GM23338 (cell line): ENCODE measurements at regions not wholly inside any gene's neighbourhood (a gene's known extent, or its start where the extent isn't known, plus 50 kb on each side); places are given as distances from the start of the nearest gene placed in this dataset.

Experiments used
- ATAC-seq: fragments of 200-7000 bp; cut with Tn5 transposase; 3 replicates; pipeline ENCODE4 v1.9.1; 2020
- DNase-seq: peaks from one replicate; pipeline ENCODE4 v3.0.0-alpha.2; 2015; ENCODE audit warnings: low spot score
- H2AFZ ChIP-seq: fragments of 200-600 bp; sonication (generic); 2 replicates; pipeline ENCODE4 v1.8.0; 2016; ENCODE audit warnings: antibody characterized with exemption, mild to moderate bottlenecking, moderate library complexity
- H3F3A ChIP-seq: fragments of 200-600 bp; sonication (generic); replicated peaks from 2 replicates; pipeline ENCODE4 v1.8.0; 2017; ENCODE audit warnings: antibody characterized with exemption, mixed run types, low read depth
- H3K27ac ChIP-seq: fragments of 200-600 bp; sonication (generic); 2 replicates; pipeline ENCODE4 v1.6.1; 2016; ENCODE audit warnings: low read depth
- H3K27me3 ChIP-seq: fragments of 200-600 bp; sonication (generic); 2 replicates; pipeline ENCODE4 v1.8.0; 2016; ENCODE audit warnings: mild to moderate bottlenecking, mixed run types, moderate library complexity; ENCODE audit not compliant: insufficient read depth
- H3K36me3 ChIP-seq: fragments of 200-600 bp; sonication (generic); 2 replicates; pipeline ENCODE4 v1.8.0; 2016; ENCODE audit warnings: mild to moderate bottlenecking; ENCODE audit not compliant: insufficient read depth
- H3K4me1 ChIP-seq: fragments of 200-600 bp; sonication (generic); 2 replicates; pipeline ENCODE4 v1.8.0; 2016; ENCODE audit warnings: mild to moderate bottlenecking, moderate library complexity; ENCODE audit not compliant: insufficient read depth
- H3K4me2 ChIP-seq: fragments of 200-600 bp; sonication (generic); 2 replicates; pipeline ENCODE4 v1.7.1; 2017; ENCODE audit warnings: mixed run types
- H3K4me3 ChIP-seq: fragments of 200-600 bp; sonication (generic); 2 replicates; pipeline ENCODE4 v1.6.1; 2016; ENCODE audit warnings: mixed run types
- H3K79me2 ChIP-seq: fragments of 200-600 bp; sonication (generic); replicated peaks from 2 replicates; pipeline ENCODE4 v1.8.0; 2017; ENCODE audit warnings: mild to moderate bottlenecking; ENCODE audit not compliant: insufficient read depth
- H3K9me2 ChIP-seq: fragments of 200-600 bp; sonication (generic); 2 replicates; pipeline ENCODE4 v1.8.0; 2017; ENCODE audit not compliant: insufficient read depth
- H4K20me1 ChIP-seq: fragments of 200-600 bp; sonication (generic); replicated peaks from 2 replicates; pipeline ENCODE4 v1.8.0; 2017; ENCODE audit warnings: mild to moderate bottlenecking; ENCODE audit not compliant: insufficient read depth
- H3K27ac Mint-ChIP-seq: 2 replicates; pipeline ENCODE4 v1.8.0; 2020; ENCODE audit warnings: inconsistent platforms, mild to moderate bottlenecking, moderate library complexity, mixed read lengths
- H3K27me3 Mint-ChIP-seq: 3 replicates; pipeline ENCODE4 v1.8.0; 2022; ENCODE audit warnings: low read depth, mild to moderate bottlenecking, moderate library complexity, mixed read lengths, inconsistent platforms; ENCODE audit not compliant: insufficient read depth, poor library complexity
- H3K36me3 Mint-ChIP-seq: 3 replicates; pipeline ENCODE4 v1.8.0; 2021; ENCODE audit warnings: low read depth, mild to moderate bottlenecking, inconsistent platforms, moderate library complexity, mixed read lengths
- H3K4me1 Mint-ChIP-seq: 3 replicates; pipeline ENCODE4 v1.8.0; 2020; ENCODE audit warnings: mild to moderate bottlenecking, inconsistent platforms, mixed read lengths
- H3K4me3 Mint-ChIP-seq: 3 replicates; pipeline ENCODE4 v1.8.0; 2021; ENCODE audit warnings: moderate library complexity, mild to moderate bottlenecking, inconsistent platforms, mixed read lengths
- H3K9me3 Mint-ChIP-seq: 3 replicates; pipeline ENCODE4 v1.8.0; 2020; ENCODE audit warnings: moderate library complexity, mild to moderate bottlenecking, inconsistent platforms, mixed read lengths
- ETS1 ChIP-seq: IDR thresholded peaks from 2 replicates; pipeline ENCODE4 v1.6.1; 2016; ENCODE audit warnings: antibody characterized with exemption
- EZH2 ChIP-seq: fragments of 200-600 bp; sonication (generic); IDR thresholded peaks from one replicate; pipeline ENCODE4 v1.8.0; 2017; ENCODE audit warnings: antibody characterized with exemption, mild to moderate bottlenecking, low read depth; ENCODE audit not compliant: unreplicated experiment
- EZH2phosphoT487 ChIP-seq: fragments of 200-600 bp; sonication (generic); IDR thresholded peaks from one replicate; pipeline ENCODE4 v1.8.1; 2018; ENCODE audit warnings: antibody characterized with exemption; ENCODE audit not compliant: unreplicated experiment
- JUNB ChIP-seq: IDR thresholded peaks from one replicate; pipeline ENCODE4 v1.6.1; 2016; ENCODE audit warnings: antibody characterized with exemption; ENCODE audit not compliant: unreplicated experiment
- POLR2AphosphoS5 ChIP-seq: IDR thresholded peaks from 2 replicates; pipeline ENCODE4 v1.6.1; 2016; ENCODE audit warnings: antibody characterized with exemption, low read depth
- STAT1 ChIP-seq: IDR thresholded peaks from one replicate; pipeline ENCODE4 v1.6.1; 2016; ENCODE audit warnings: antibody characterized with exemption; ENCODE audit not compliant: unreplicated experiment
- TF ChIP-seq, protein P1 (sequence below): fragments of 250-450 bp; sonication (Bioruptor Pico); IDR thresholded peaks from 2 replicates; pipeline ENCODE4 v1.5.0; 2020; ENCODE audit warnings: mild to moderate bottlenecking, moderate library complexity
- TF ChIP-seq, protein P2 (sequence below), 2 experiments: fragments of 200-600 bp in 1 of 2; sonication (generic) in 1 of 2; conservative IDR thresholded peaks; 2 replicates each; pipeline versions ENCODE4 v1.5.1 to v1.6.1; 2016 to 2017; ENCODE audit warnings: antibody characterized with exemption in 2 of 2, low read depth in 2 of 2, mild to moderate bottlenecking in 2 of 2, moderate library complexity in 1 of 2

DNA sequence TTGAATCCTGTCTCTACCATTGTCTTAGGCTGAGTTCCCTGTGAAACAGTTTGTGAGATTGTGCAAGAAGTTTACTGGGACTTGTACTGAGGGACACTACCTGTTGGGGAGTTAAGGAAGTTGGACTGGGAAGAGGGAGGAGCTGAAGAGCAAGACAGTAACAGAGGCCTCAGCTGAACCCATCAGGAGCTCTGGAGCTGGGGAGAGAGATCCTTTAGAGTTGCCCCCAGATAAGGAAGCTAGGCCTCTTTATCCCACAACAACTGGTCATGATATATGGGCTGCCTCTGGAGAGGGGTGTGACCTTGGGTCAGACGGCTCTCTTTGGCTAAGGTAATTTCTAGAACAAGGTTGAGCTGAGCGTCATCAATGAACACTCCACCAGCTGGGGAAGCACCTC, 137.8 kb upstream of the SLC4A4 start (continued):
- no peak for TF ChIP-seq STAT1

DNA sequence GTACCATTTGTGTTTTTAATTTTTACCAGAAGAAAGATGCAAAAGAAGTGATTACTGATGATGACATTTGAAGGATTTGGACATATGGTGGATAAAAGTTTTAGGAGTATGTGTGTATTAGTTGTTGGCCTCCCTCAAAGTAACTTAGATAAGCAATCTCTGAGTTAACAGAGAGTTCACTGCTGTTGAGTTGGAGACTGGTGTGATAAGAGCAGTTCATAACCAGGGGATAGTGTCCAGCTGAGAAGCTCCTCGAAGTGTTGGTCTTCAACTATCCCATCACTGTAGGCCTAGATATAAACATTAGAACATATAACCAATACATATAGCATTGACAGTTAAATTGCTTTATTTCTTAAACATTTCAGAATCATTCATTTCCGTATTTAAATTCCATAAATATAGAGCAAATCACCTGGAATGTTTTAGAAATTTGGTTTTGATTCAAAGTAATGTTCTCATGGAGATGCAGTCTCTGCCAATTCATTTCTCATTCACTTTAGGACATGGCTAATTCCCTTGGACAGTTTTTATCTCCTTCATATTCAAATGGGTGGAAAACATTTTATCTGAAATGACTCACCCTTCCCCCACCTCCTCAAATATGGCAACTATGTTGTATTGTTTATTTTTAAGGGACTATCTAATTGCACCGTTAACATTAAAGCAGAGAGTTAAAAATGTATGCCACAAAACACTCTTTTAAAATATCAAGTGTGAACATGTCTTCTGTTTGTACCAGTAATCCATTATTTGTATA, 136.8 kb upstream of the SLC4A4 start:
- H3K4me1 Mint-ChIP-seq, result peaks cover 26% of the 10 kb centered on the region
- H3K27ac ChIP-seq, result no peak overlapping the region
- no peak for DNase-seq
- H3K36me3 ChIP-seq, result no peaks in the 10 kb centered on the region
- H3K79me2 ChIP-seq, result no peaks in the 10 kb centered on the region
- H3K4me1 ChIP-seq, result peaks cover 15% of the 10 kb centered on the region
- no peaks in the 10 kb centered on the region for H3K27me3 ChIP-seq
- no peaks in the 10 kb centered on the region for H3K27me3 Mint-ChIP-seq
- H3K4me2 ChIP-seq, result no peak overlapping the region
- no peaks in the 10 kb centered on the region for H3K9me2 ChIP-seq
- H3K9me3 Mint-ChIP-seq, result no peaks in the 10 kb centered on the region
- no peak overlapping the region for H3K27ac Mint-ChIP-seq
- no peak overlapping the region for H3K4me3 ChIP-seq
- TF ChIP-seq JUNB, result no peak
- no peak for ATAC-seq
- H3K36me3 Mint-ChIP-seq, result no peaks in the 10 kb centered on the region
- H4K20me1 ChIP-seq, result no peaks in the 10 kb centered on the region
- H3K4me3 Mint-ChIP-seq, result no peak overlapping the region
- no peak overlapping the region for H2AFZ ChIP-seq
- H3F3A ChIP-seq, result no peaks in the 10 kb centered on the region

GRCh38 chr4:71202705-71203104, 136.1 kb upstream of the SLC4A4 start:
- no peaks in the 10 kb centered on the region for H3K9me2 ChIP-seq
- no peak overlapping the region for H2AFZ ChIP-seq

More at GRCh38 chr4:71202705-71203104, 136.1 kb upstream of the SLC4A4 start:
- no peaks in the 10 kb centered on the region for H4K20me1 ChIP-seq
- TF ChIP-seq ETS1 (no peak), POLR2AphosphoS5 (no peak), EZH2 (no peak), JUNB (no peak), STAT1 (no peak), EZH2phosphoT487 (no peak)
- TF ChIP-seq, protein P1, sequence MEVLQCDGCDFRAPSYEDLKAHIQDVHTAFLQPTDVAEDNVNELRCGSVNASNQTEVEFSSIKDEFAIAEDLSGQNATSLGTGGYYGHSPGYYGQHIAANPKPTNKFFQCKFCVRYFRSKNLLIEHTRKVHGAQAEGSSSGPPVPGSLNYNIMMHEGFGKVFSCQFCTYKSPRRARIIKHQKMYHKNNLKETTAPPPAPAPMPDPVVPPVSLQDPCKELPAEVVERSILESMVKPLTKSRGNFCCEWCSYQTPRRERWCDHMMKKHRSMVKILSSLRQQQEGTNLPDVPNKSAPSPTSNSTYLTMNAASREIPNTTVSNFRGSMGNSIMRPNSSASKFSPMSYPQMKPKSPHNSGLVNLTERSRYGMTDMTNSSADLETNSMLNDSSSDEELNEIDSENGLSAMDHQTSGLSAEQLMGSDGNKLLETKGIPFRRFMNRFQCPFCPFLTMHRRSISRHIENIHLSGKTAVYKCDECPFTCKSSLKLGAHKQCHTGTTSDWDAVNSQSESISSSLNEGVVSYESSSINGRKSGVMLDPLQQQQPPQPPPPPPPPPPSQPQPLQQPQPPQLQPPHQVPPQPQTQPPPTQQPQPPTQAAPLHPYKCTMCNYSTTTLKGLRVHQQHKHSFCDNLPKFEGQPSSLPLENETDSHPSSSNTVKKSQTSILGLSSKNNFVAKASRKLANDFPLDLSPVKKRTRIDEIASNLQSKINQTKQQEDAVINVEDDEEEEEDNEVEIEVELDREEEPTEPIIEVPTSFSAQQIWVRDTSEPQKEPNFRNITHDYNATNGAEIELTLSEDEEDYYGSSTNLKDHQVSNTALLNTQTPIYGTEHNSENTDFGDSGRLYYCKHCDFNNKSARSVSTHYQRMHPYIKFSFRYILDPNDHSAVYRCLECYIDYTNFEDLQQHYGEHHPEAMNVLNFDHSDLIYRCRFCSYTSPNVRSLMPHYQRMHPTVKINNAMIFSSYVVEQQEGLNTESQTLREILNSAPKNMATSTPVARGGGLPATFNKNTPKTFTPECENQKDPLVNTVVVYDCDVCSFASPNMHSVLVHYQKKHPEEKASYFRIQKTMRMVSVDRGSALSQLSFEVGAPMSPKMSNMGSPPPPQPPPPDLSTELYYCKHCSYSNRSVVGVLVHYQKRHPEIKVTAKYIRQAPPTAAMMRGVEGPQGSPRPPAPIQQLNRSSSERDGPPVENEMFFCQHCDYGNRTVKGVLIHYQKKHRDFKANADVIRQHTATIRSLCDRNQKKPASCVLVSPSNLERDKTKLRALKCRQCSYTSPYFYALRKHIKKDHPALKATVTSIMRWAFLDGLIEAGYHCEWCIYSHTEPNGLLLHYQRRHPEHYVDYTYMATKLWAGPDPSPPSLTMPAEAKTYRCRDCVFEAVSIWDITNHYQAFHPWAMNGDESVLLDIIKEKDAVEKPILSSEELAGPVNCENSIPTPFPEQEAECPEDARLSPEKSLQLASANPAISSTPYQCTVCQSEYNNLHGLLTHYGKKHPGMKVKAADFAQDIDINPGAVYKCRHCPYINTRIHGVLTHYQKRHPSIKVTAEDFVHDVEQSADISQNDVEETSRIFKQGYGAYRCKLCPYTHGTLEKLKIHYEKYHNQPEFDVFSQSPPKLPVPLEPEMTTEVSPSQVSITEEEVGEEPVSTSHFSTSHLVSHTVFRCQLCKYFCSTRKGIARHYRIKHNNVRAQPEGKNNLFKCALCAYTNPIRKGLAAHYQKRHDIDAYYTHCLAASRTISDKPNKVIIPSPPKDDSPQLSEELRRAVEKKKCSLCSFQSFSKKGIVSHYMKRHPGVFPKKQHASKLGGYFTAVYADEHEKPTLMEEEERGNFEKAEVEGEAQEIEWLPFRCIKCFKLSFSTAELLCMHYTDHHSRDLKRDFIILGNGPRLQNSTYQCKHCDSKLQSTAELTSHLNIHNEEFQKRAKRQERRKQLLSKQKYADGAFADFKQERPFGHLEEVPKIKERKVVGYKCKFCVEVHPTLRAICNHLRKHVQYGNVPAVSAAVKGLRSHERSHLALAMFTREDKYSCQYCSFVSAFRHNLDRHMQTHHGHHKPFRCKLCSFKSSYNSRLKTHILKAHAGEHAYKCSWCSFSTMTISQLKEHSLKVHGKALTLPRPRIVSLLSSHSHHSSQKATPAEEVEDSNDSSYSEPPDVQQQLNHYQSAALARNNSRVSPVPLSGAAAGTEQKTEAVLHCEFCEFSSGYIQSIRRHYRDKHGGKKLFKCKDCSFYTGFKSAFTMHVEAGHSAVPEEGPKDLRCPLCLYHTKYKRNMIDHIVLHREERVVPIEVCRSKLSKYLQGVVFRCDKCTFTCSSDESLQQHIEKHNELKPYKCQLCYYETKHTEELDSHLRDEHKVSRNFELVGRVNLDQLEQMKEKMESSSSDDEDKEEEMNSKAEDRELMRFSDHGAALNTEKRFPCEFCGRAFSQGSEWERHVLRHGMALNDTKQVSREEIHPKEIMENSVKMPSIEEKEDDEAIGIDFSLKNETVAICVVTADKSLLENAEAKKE (CRISPR knock-in tag), result no peak
- TF ChIP-seq, protein P2, sequence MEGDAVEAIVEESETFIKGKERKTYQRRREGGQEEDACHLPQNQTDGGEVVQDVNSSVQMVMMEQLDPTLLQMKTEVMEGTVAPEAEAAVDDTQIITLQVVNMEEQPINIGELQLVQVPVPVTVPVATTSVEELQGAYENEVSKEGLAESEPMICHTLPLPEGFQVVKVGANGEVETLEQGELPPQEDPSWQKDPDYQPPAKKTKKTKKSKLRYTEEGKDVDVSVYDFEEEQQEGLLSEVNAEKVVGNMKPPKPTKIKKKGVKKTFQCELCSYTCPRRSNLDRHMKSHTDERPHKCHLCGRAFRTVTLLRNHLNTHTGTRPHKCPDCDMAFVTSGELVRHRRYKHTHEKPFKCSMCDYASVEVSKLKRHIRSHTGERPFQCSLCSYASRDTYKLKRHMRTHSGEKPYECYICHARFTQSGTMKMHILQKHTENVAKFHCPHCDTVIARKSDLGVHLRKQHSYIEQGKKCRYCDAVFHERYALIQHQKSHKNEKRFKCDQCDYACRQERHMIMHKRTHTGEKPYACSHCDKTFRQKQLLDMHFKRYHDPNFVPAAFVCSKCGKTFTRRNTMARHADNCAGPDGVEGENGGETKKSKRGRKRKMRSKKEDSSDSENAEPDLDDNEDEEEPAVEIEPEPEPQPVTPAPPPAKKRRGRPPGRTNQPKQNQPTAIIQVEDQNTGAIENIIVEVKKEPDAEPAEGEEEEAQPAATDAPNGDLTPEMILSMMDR (conservative IDR thresholded peaks at IDR 0.05; ENCODE audit: low read depth in 2 of 2), result no peak
- no peak overlapping the region for H3K4me3 ChIP-seq
- H3K27ac Mint-ChIP-seq, result no peak overlapping the region
- H3K4me1 ChIP-seq, result peaks cover 15% of the 10 kb centered on the region
- ATAC-seq, result no peak
- H3K79me2 ChIP-seq, result no peaks in the 10 kb centered on the region
- H3K4me3 Mint-ChIP-seq, result no peak overlapping the region
- DNase-seq, result peak; percentile 8
- no peaks in the 10 kb centered on the region for H3K36me3 ChIP-seq
- no peaks in the 10 kb centered on the region for H3F3A ChIP-seq
- H3K4me2 ChIP-seq, result no peak overlapping the region
- H3K4me1 Mint-ChIP-seq, result peaks cover 26% of the 10 kb centered on the region
- H3K27me3 Mint-ChIP-seq, result no peaks in the 10 kb centered on the region
- no peaks in the 10 kb centered on the region for H3K9me3 Mint-ChIP-seq
- no peak overlapping the region for H3K27ac ChIP-seq
- no peaks in the 10 kb centered on the region for H3K36me3 Mint-ChIP-seq
- H3K27me3 ChIP-seq, result no peaks in the 10 kb centered on the region
